GM18873 (cell line): ENCODE measurements at regions not wholly inside any gene's neighbourhood (a gene's known extent, or its start where the extent isn't known, plus 50 kb on each side); places are given as distances from the start of the nearest gene placed in this dataset.
"Not testable (repeated sequence)": the region's sequence is repeated elsewhere in the genome, so short reads cannot be mapped to it uniquely, and the experiment has no call there.

Experiments used
- ATAC-seq: cut with Tn5 transposase; IDR thresholded peaks from one replicate; pipeline ENCODE4 v1.9.1; 2021; ENCODE audit warnings: mild to moderate bottlenecking, moderate library complexity, moderate number of reproducible peaks; ENCODE audit not compliant: unreplicated experiment, low FRiP score

DNA sequence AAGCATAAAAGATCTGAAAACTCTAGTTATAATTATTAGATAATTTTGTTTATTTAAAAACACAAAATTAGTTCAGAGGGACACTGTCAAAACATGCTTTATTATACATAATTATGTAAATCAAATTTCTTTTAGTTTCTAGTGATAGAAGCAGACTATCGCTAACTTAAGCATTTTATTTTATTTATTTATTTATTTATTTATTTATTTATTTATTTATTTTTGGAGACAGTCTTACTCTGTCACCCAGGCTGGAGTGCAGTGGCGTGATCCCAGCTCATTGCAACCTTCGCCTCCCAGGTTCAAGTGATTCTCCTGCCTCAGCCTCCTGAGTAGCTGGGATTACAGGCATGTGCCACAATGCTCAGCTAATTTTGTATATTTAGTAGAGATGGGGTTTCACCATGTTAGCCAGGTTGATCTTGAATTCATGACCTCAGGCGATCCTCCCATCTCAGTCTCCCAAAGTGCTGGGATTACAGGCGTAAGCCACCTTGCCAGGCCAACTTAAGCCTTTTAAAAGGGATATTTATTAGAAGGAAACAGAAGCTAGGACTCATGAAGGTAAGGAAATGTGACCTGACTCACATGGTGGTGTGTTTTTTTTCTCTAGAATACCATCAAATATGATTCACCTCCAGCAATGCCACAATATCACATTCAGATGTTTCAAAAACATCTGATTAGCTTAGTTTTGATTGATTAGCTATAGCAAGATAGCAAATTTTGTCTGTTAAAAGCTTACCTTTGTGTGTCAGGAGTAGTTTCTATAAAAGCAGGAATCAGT is 1357.4 kb upstream of the ADGRL4 start:
- ATAC-seq, result no peak

DNA sequence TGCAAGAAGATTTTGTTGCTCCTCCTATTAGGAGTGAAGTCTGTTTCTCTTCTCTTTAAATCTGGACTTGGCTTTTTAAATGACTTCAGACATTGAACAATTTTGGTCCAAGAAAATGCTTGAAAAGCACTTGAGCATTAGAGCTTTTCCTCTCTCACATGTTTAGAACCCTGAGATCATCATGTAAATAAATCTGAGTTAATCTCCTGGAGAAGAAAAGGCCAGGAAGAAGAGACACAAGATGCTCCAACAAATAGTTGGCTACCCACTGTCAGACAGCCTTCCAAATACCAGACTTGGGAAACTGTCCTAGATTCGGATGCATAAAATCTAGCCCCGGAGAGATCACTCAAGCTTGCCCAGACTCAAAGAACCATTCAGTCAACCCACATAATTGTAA is 1353.1 kb upstream of the ADGRL4 start:
- ATAC-seq, result no peak

DNA sequence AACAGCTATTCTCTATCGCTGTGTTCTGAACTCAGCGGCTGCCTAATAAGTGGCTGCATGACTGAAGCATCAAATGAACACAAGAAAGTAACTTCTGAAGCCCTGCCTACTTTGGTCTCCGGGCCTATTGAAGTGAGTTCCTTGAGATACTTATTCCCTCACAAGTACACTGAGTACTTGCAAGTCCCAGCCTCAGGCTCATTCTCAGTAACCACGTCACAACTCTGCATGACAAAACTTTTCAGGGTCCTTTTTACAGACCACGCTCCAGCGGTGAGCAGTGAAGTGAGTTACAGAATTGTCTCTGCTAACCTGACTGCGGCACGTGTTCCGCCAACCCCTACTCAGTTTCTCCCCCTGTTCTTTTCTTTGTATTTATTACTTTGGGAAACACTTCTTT is 1342.7 kb upstream of the ADGRL4 start:
- ATAC-seq, result no peak

DNA sequence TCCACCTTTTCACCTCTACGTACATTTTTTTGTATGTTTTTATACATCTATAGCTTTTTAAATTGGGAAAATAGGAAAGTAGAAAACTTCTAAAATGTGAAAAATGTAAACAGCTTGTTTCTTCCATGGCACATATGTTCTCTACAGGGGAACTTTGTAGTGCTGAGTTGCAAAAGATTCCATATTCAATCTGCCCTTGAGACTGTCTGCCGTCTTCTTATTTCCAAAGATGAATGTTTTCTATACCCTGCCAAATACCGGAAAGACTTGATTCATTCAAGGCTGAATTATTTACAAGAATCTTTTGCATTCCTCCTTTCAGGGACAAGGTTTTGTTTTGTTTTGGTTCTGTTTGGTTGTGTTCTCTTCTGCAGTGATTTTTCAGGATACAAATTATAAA is 1334.5 kb upstream of the ADGRL4 start:
- ATAC-seq, result no peak

DNA sequence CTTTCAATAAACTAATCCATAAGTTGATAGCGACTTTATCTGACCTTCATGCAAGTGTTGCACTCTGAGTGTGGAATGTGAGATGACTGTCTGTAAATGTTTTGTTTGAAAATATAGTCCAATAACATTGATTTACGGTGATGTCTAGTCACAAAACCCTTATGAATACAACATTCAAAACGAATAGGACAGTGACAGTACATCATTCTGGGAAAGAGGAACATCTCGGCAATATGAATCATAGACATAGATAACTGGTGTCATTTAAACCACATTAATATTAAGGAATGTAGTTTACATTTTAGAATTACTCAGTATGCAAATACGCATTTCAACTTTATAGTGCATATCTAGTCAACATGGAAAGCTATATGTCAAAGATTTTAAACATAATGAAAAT is 1311.6 kb upstream of the ADGRL4 start:
- no peak for ATAC-seq

DNA sequence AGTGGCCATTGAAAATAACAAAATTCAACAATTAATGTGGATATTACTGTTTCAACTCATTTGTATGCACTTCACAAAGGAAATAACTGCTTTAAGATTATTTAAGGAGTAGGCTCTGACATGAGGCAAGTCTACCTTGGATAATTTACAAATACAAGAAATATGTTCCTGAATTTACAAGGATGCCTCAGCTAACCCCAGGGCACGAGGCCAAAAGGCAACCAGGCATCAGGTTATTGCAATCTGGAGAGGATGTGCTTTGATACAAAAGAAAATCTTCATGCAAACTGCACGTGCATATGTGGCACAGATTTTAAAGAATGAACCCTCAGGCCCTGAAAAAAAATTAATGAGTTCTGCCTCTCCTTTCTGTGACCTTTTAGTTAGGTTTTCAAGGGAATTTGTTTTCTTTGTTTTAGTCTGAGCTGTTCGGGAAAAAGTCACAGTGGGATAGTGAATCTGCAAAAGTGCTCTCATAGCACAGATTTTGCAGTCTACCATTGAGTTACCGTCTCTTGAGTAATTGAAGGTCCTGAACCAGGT is 1304.2 kb upstream of the ADGRL4 start:
- ATAC-seq, result no peak

DNA sequence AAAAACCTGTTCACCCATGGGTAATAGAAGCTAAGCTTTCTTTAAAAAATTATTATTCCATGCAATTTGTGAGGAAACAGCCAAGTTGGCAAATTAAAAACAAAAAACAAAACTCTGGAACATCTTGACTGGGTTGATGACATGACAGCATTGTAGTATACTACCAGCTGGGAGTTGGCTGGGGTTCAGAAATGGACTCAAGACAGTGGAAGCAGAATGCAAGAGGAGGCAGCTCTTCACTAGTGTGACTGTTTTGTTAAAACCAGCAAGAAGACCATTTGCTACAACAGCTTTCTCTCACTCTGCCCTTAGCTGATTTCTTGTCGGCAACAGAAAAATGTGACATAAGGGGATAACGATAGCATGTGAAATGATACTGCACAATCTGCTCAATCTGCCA is 1298.9 kb upstream of the ADGRL4 start:
- no peak for ATAC-seq

DNA sequence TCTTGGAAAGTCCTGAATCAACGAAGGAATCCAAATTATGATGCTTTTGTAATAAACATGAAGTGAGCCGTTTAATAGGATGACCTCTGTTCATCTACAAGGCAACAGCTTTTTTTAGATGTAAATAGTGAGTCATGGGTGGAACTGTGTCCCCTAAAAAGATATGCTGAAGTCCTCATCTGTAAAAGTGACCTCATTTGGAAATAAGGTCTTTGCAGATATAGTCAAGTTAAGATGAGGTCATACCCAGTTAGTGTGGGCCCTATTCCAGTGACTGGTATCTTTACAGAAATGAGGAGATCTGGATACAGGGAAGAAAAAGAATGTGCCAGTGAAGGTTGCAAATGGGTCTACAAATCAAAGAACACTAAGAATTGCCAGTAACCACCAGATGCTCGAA is 1287.3 kb upstream of the ADGRL4 start:
- ATAC-seq, result no peak

DNA sequence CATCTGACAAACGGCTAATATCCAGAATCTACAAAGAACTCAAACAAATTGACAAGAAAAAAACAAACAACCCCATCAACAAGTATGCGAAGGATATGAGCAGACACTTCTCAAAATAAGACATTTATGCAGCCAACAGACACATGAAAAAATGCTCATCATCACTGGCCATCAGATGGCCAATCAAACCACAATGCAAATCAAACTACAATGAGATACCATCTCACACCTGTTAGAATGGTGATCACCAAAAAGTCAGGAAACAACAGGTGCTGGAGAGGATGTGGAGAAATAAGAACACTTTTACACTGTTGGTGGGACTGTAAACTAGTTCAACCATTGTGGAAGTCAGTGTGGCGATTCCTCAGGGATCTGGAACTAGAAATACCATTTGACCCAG is 1282.2 kb upstream of the ADGRL4 start:
- not testable (repeated sequence) for ATAC-seq

DNA sequence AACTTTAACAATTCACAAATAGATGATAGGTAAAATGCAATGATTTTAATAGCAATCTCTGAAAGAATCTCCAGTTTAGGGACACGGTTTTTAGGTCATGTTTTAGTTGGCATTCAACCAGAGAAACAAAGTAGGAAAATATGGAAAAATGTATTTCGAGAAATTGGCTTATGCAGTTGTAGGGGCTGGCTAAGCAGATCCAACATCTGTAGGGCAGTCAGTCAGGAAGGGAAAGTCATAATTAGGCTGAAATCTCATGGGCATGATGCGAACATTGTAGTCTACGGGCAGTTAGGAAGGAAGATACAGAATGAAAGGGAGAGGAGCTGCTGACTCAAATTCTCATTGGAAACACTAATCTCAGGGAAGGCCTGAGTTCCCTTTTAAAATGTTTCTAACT is 1276.0 kb upstream of the ADGRL4 start:
- no peak for ATAC-seq

DNA sequence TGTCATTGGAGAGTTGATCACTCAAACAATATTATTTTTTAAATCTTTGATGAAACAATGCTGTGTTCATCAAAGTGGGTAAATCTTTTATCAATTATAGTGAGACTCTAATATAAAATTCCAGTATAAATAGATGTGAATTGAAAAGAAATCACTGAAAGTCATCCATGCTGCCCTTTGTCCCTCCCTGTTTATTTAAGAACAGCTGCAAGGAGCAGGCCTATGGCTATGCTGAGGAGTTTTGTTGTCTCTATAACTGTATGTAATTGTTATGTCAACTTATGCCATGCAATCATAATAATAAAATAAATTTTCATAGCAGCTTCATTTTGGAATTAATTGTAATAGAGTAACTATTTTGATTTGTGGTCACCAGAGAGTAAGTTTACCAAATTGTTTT is 1272.4 kb upstream of the ADGRL4 start:
- no peak for ATAC-seq

DNA sequence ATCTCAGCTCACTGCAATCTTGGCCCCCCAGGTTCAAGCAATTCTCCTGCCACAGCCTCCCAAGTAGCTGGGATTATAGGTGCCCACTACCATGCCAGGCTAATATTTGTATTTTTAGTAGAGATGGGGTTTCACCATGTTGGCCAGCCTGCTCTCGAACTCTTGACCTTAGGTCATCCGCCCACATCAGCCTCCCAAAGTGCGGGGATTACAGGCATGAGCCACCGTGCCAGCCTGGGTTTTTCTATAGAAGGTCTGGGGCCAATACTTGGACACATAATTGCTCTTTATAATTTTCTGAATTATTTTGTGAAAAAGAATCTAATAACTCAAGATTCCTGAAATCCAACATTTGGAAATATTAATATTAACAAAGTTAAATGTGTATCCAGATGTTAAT is 1267.7 kb upstream of the ADGRL4 start:
- ATAC-seq, result no peak

DNA sequence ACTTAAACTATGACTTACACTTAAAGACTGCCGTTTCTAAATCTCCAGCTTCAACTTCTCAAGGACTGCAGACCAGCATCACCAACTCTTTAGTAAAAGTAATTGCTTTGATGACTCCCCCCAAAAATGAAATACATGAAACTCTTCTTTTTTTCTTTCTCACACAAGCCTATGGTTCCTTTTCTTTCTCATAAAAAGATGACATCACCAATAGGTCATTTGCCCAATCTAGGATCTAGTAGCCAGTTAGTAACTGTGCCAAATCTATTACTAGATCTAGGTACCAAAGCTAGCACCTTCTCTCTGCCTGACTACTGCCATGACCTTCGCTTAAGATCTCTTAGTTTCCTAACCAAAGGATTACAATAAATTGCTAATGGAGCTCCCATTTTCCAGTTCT is 1266.0 kb upstream of the ADGRL4 start:
- ATAC-seq, result no peak

DNA sequence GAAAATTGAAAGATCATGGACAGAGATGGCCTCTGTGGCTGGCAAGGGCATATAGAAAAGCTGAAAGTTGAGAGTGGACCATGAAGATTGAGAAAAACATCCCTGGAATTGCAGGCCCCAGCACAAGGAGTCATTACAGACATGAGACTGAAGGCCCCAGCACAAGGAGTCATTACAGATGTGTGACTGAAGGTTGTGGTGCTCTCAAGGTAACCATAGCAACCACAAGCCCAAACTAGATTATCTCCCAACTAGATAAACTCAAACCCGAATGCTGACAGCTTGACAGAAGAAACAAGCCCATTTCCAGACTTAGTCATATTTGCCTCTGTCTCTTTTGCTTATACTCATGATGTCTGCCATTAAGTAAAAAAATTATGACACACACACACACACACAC is 1252.1 kb upstream of the ADGRL4 start:
- ATAC-seq, result no peak

DNA sequence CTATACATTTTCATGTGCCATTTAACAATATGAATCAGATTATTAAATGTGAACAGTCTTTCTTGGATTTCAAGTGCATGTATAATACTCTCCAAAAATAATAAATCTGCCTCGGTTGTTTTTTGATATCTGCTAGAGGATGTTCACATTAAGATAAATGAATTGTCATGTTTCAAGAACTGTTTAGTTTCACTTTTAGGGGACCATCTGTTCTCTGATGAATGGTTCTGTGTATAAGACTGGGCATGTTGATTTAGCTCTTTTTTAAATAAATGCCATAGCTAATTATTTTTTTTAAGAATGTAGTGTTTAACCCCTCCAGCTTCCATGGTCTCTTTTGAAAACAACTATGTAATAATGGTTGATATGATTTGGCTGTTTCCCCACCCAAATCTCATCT is 1245.1 kb upstream of the ADGRL4 start:
- no peak for ATAC-seq

DNA sequence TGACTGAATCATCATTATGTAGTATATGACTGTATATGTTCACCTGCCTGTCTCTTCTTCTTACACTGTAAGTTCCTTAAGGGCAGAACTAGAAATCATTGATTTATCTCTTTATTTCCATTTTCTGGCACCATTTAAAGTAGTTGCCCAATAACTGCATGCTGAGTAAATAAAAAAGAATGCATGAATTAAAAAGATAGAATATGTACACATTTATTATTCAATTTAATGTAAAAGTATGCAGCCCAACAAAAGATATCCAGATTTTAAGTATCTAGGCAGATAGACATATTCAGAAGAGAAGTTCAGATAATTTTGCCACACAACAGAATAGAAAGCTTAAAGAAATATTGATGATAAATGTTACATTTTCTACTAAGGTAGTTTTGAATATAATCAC is 1244.6 kb upstream of the ADGRL4 start:
- ATAC-seq, result no peak

DNA sequence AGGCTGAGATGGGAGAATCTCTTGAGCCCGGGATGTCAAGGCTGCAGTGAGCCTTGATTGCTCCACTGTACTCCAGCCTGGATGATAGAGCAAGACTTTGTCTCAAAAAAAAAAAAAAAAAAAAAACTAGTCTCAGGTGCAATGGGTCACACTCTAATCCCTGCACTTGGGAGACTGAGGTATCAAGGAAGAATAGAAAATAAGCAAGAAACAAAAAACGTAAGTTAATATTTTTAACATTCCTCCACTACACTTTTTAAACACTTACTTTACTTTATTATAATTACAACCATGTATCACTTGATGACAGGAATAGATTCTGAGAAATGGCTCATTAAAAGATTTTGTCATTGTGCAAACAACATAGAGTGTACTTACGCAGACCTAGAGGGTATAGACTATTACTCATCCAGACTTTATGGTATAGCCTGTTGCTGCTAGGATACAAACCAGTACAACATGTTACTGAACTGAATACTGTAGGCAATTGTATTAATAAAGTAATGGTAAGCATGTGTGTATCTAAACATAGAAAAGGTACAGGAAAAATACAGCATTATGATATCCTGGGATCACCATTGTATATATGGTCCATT is 1244.1 kb upstream of the ADGRL4 start:
- ATAC-seq, result no peak

DNA sequence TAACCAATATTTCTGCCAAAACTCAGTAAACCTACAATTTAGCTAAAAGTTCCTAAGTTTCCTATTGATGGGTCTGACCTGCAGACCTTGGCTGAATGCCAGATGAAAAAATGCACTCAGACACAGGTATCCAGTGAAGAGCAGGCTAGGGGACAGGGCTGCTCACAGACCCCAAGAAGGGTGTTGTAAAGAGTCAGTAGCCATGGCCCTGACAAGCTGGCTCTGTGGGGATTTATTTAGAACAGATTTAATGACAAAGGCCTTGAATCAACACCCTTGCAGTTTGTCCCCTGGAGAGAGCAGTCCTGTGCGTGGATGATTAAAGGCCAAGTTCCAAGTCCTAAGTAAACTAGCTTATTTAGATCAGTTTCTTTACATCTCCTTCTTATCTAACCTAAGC is 1243.2 kb upstream of the ADGRL4 start:
- ATAC-seq, result no peak

DNA sequence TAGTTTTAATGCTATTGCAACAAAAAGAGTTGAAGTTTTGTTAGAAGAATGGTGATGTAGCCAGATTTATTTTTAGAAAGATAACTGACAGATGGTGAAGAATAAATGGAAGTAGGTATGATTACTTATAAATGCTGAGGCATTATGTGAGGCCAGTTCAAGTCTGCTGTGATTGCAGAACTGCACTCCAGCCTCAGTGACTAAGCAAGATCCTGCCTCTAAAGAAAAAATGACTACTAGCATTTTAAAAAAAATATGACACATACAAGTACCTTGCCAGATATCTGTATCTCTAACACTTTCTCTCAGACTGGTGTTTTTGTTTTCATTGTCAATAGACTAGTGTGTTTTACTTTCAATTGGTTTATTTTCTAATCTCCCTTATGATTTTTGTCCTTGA is 1242.4 kb upstream of the ADGRL4 start:
- ATAC-seq, result no peak

DNA sequence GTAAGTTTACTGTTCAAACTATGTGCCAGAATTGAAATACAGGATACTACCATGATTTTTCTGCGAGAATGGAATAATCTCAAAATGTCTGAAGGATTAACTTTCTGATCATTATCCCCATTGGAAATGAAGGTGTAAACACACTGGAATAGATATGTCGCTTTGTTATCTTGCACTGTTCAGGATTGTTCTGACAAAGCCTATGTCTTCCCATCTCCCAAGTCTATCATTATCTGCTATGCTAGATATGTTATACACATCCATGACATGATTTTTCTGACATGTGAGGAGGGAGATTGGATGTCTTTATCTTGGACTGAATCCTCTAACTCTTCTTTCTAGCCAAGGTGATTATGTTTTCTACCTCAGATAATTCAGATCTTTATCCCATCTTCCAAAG is 1239.3 kb upstream of the ADGRL4 start:
- no peak for ATAC-seq

DNA sequence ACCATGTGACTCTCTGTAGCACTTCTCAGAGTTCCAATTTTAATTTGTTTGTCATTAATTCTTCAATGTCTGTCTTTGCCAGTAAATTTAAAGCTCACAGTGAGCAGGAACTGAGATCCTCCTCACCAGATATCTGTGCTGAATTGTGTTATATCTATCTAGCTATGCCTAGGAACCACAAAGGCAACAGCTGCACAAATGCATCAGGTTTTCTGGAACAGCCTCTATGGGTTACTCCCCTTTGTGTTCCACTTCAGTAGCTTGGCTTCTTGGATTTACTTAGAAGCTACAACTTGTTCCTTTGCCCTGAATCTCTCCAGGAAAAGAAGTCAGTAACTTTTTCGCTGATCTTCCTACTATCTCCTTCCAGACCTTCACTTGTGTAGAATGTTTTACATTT is 1237.8 kb upstream of the ADGRL4 start:
- ATAC-seq, result no peak

DNA sequence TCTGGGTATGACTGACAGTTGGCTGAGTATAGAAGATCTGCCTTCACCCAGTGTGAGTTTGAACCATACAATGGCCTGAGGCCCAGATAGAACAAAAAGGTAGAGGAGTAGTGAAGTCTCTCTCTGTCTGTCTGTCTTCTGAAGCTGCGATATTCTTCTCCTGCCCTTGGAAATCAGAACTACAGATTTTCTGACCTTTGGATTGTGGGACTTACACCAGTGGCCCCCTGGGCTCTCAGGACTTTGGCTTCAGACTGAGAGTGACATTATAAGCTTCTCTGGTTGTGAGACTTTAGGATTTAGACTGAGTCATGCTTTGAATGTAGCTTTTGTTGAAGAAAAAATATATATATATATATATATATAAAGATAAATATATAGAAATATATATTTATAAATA is 1235.0 kb upstream of the ADGRL4 start:
- no peak for ATAC-seq
